Naive thymus-derived CD4-positive, alpha-beta T cell (primary cell): ENCODE measurements at regions not wholly inside any gene's neighbourhood (a gene's known extent, or its start where the extent isn't known, plus 50 kb on each side); places are given as distances from the start of the nearest gene placed in this dataset.

Experiments used
- ATAC-seq: fragments of 150-1000 bp; cut with Tn5 transposase; 2 replicates; pipeline ENCODE4 v1.10.0; 2021; ENCODE audit warnings: mild to moderate bottlenecking, moderate library complexity
- CTCF ChIA-PET: fragments of 350-600 bp; sonication (Branson Sonifier 250); formaldehyde crosslinking; loops from one replicate; lab custom pipeline; 2021; ENCODE audit warnings: antibody characterized with exemption; lab: Charles Lee
- POLR2A ChIA-PET: fragments of 350-600 bp; sonication (Branson Sonifier 250); formaldehyde crosslinking; loops from one replicate; lab custom pipeline; 2021; ENCODE audit warnings: antibody characterized with exemption, inconsistent platforms; lab: Charles Lee
- DNase-seq, 9 donors: peaks; one replicate each; pipeline versions ENCODE4 v3.0.0 to v3.0.0-alpha.2; 2020 to 2022; ENCODE audit warnings: mixed read lengths in 1 of 9
- H3K27ac ChIP-seq: one replicate; pipeline ENCODE4 v1.7.0; 2013; ENCODE audit warnings: mild to moderate bottlenecking, low read depth, low read length, moderate library complexity
- H3K27me3 ChIP-seq, 2 donors: one replicate each; pipeline ENCODE4 v1.7.0; 2013; ENCODE audit warnings: low read length in 2 of 2, mild to moderate bottlenecking in 2 of 2, moderate library complexity in 2 of 2; ENCODE audit not compliant: control insufficient read depth in 2 of 2, insufficient read depth in 2 of 2
- H3K36me3 ChIP-seq, 3 experiments: 1 replicate in 2 of 3; 2 replicates in 1 of 3; pipeline ENCODE4 v1.7.0; 2013; ENCODE audit warnings: low read length in 3 of 3, mild to moderate bottlenecking in 3 of 3, moderate library complexity in 1 of 3; ENCODE audit not compliant: insufficient read depth in 3 of 3, control insufficient read depth in 2 of 3
- H3K4me1 ChIP-seq, 2 donors: one replicate each; pipeline ENCODE4 v1.7.0; 2013; ENCODE audit warnings: low read length in 2 of 2, mild to moderate bottlenecking in 2 of 2, moderate library complexity in 1 of 2; ENCODE audit not compliant: control insufficient read depth in 2 of 2, insufficient read depth in 2 of 2
- H3K4me3 ChIP-seq: 2 replicates; pipeline ENCODE4 v1.7.0; 2013; ENCODE audit warnings: mild to moderate bottlenecking, low read length
- H3K9me3 ChIP-seq, 3 experiments: 1 replicate in 2 of 3; 2 replicates in 1 of 3; pipeline ENCODE4 v1.7.0; 2013; ENCODE audit warnings: low read length in 3 of 3; ENCODE audit not compliant: control insufficient read depth in 2 of 3
- H3K27ac Mint-ChIP-seq, 9 donors: one replicate each; pipeline ENCODE4 v1.8.0; 2020 to 2022; ENCODE audit warnings: mixed read lengths in 9 of 9, mild to moderate bottlenecking in 8 of 9, moderate library complexity in 5 of 9, inconsistent platforms in 2 of 9
- H3K27me3 Mint-ChIP-seq, 5 donors: one replicate each; pipeline ENCODE4 v1.8.0; 2021 to 2022; ENCODE audit warnings: mixed read lengths in 5 of 5, mild to moderate bottlenecking in 1 of 5
- H3K36me3 Mint-ChIP-seq, 5 donors: one replicate each; pipeline ENCODE4 v1.8.0; 2020 to 2022; ENCODE audit warnings: mixed read lengths in 5 of 5, mild to moderate bottlenecking in 3 of 5, inconsistent platforms in 1 of 5
- H3K4me1 Mint-ChIP-seq, 7 donors: one replicate each; pipeline ENCODE4 v1.8.0; 2020 to 2022; ENCODE audit warnings: mixed read lengths in 7 of 7, mild to moderate bottlenecking in 3 of 7, inconsistent platforms in 1 of 7
- H3K4me3 Mint-ChIP-seq, 10 donors: one replicate each; pipeline ENCODE4 v1.8.0; 2020 to 2022; ENCODE audit warnings: mild to moderate bottlenecking in 10 of 10, mixed read lengths in 10 of 10, moderate library complexity in 6 of 10, inconsistent platforms in 2 of 10
- H3K9me3 Mint-ChIP-seq, 11 donors: one replicate each; pipeline ENCODE4 v1.8.0; 2020 to 2022; ENCODE audit warnings: mixed read lengths in 11 of 11, mild to moderate bottlenecking in 4 of 11, inconsistent platforms in 1 of 11, moderate library complexity in 1 of 11
- intact Hi-C, 2 donors: fragments of 100-400 bp; cut with micrococcal nuclease; formaldehyde crosslinking; loops; one replicate each; pipeline ENCODE4 v1.15.1; 2023

DNA sequence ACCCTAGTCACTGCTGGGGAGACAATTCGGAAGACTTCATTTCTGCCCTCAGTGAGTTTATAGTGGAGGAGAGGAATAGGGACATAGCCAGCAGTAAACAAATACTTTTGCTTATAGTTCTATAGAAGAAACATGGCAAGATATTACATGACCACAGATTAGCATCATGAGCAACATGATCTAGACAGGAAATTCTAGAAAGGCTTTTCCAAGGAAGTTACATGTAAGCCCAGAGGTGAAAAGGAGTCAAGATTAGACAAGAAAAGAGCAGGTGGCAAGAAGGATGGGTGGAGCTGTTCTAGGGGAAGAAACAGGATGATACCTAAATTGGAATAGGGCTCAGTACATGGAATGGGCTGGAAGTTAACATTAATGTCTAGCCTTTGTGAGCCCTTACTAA, 82.8 kb upstream of the MYO10 start:
- H3K9me3 Mint-ChIP-seq: peaks cover 0 to 7% (median 0%) of the 10 kb centered on the region in 11 donors
- intact Hi-C loops: no loop called here
- ChIA-PET POLR2A (interaction anchor here (0.7 kb wide), 1 partner anchor 1287 kb away, joined by 3 read pairs; no protein-coding TSS in a partner anchor), CTCF (no interaction called here)
- H3K27me3 ChIP-seq: no peaks in the 10 kb centered on the region
- no peaks in the 10 kb centered on the region for H3K4me1 ChIP-seq
- H3K27me3 Mint-ChIP-seq: peaks cover 0 to 7% (median 0%) of the 10 kb centered on the region in 5 donors
- no peaks in the 10 kb centered on the region for H3K36me3 ChIP-seq
- no peak overlapping the region for H3K4me3 Mint-ChIP-seq
- H3K4me3 ChIP-seq: no peak overlapping the region
- H3K27ac Mint-ChIP-seq: no peak overlapping the region
- no peaks in the 10 kb centered on the region for H3K36me3 Mint-ChIP-seq
- peaks cover 0 to 6% (median 0%) of the 10 kb centered on the region in 7 donors for H3K4me1 Mint-ChIP-seq
- H3K27ac ChIP-seq: no peak overlapping the region
- H3K9me3 ChIP-seq: no peaks in the 10 kb centered on the region
- no peak for ATAC-seq
- no peak for DNase-seq

DNA sequence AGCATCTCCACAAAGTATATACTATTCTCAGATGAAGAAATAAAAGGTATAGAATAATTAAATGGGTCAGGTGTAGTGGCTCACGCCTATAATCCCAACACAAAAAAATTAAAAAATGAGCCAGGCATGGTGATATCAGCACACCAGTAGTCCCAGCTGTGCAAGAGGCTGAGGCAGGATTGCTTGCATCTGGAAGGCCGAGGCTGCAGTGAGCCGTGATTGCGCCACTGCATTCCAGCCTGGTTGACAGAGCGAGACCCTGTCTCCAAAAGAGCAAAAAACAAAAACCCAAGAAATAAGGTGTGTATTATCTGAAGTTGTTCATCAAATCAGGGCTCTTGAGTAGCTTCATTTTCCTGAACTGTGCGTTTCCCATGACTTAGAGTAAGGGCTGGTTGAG, 83.2 kb upstream of the MYO10 start:
- Histone ChIP-seq H3K27ac (no peak overlapping the region), H3K36me3 (no peaks in the 10 kb centered on the region), H3K4me1 (no peaks in the 10 kb centered on the region), H3K4me3 (no peak overlapping the region), H3K27me3 (no peaks in the 10 kb centered on the region), H3K9me3 (no peaks in the 10 kb centered on the region)
- ATAC-seq: no peak
- Mint-ChIP-seq H3K4me1 (peaks cover 0 to 6% (median 0%) of the 10 kb centered on the region in 7 donors), H3K27me3 (peaks cover 0 to 7% (median 0%) of the 10 kb centered on the region in 5 donors), H3K36me3 (no peaks in the 10 kb centered on the region), H3K9me3 (peaks cover 0 to 7% (median 0%) of the 10 kb centered on the region in 11 donors), H3K4me3 (no peak overlapping the region), H3K27ac (no peak overlapping the region)
- POLR2A ChIA-PET: interaction anchor here (0.7 kb wide), 1 partner anchor 1286 kb away, joined by 3 read pairs; no protein-coding TSS in a partner anchor
- intact Hi-C loops: no loop called here
- DNase-seq: no peak
- CTCF ChIA-PET: no interaction called here

DNA sequence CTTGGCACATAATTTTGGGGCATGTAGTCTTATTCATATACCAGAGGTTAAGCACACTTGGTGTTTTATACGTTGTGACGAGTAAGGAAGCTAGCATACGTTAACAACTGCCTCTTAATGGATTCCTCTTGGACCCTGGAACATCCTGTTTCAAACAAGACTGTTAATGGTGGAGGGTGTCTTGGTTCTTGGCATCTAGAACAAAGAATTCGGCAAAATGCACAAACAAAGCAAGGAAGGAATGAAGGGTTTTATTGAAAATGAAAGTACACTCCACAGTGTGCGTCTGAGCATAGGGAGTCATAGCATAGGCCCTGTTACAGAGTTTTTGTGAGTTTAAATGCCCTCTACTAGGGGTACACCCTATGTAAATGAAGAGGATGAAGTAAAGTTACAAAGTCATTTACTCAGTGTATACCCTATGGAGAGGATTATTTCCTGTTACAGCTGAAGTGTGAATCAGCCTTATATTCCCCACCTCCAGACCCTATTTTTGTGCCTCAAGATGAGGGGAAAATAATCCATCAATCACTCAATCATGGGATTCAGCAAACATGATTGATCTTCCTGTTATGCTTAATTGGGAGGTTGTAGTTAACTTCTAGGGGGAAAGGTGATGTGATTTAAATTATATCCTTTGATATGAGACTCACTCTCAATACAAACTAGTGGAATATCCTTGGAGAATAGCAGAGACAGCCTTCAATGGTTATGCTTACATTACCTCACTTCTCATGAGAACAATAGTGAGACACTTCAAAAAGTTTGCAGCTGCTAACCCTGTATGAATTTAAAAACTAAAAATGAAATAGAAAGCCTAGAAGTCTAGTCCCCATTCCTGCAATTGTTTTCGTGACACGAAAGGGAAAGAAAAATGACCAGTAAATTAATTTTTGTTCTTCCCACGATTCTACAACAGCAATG, 84.9 kb upstream of the MYO10 start:
- no peaks in the 10 kb centered on the region for H3K36me3 ChIP-seq
- H3K36me3 Mint-ChIP-seq: no peaks in the 10 kb centered on the region
- POLR2A ChIA-PET: no interaction called here
- H3K27ac ChIP-seq: no peak overlapping the region
- H3K4me3 ChIP-seq: no peak overlapping the region
- no peaks in the 10 kb centered on the region for H3K9me3 ChIP-seq
- ATAC-seq (no peak), DNase-seq (no peak)
- H3K4me3 Mint-ChIP-seq: no peak overlapping the region
- no peaks in the 10 kb centered on the region for H3K4me1 ChIP-seq
- H3K27me3 ChIP-seq: no peaks in the 10 kb centered on the region
- CTCF ChIA-PET: no interaction called here
- no peak overlapping the region for H3K27ac Mint-ChIP-seq
- peaks cover 0 to 7% (median 0%) of the 10 kb centered on the region in 5 donors for H3K27me3 Mint-ChIP-seq
- peaks cover 0 to 3% (median 0%) of the 10 kb centered on the region in 11 donors for H3K9me3 Mint-ChIP-seq
- intact Hi-C loops: no loop called here
- peaks cover 0 to 6% (median 0%) of the 10 kb centered on the region in 7 donors for H3K4me1 Mint-ChIP-seq

- Histone ChIP-seq H3K9me3 (no peaks in the 10 kb centered on the region), H3K36me3 (no peaks in the 10 kb centered on the region), H3K27me3 (no peaks in the 10 kb centered on the region), H3K4me1 (no peaks in the 10 kb centered on the region), H3K4me3 (no peak overlapping the region), H3K27ac (no peak overlapping the region)
- intact Hi-C loops: no loop called here
- ATAC-seq (no peak), DNase-seq (no peak)
- peaks cover 0 to 4% (median 0%) of the 10 kb centered on the region in 11 donors for H3K9me3 Mint-ChIP-seq
- H3K27me3 Mint-ChIP-seq: peaks cover 0 to 7% (median 0%) of the 10 kb centered on the region in 5 donors
- POLR2A ChIA-PET: no interaction called here
- H3K4me1 Mint-ChIP-seq: peaks cover 0 to 6% (median 0%) of the 10 kb centered on the region in 7 donors
- no peaks in the 10 kb centered on the region for H3K36me3 Mint-ChIP-seq
- no peak overlapping the region for H3K4me3 Mint-ChIP-seq
- CTCF ChIA-PET: no interaction called here
- no peak overlapping the region for H3K27ac Mint-ChIP-seq
These were observed 85.5 kb upstream of the MYO10 start for GRCh38 chr5:17021602-17021932.

GRCh38 chr5:17022296-17022695, 86.2 kb upstream of the MYO10 start:
- Histone ChIP-seq H3K36me3 (no peaks in the 10 kb centered on the region), H3K4me3 (no peak overlapping the region), H3K27me3 (no peaks in the 10 kb centered on the region), H3K27ac (no peak overlapping the region), H3K4me1 (no peaks in the 10 kb centered on the region), H3K9me3 (no peaks in the 10 kb centered on the region)
- CTCF ChIA-PET: no interaction called here
- no peak overlapping the region for H3K27ac Mint-ChIP-seq
- peaks cover 0 to 6% (median 0%) of the 10 kb centered on the region in 7 donors for H3K4me1 Mint-ChIP-seq
- peaks cover 0 to 7% (median 0%) of the 10 kb centered on the region in 5 donors for H3K27me3 Mint-ChIP-seq
- H3K9me3 Mint-ChIP-seq: peaks cover 0 to 4% (median 0%) of the 10 kb centered on the region in 11 donors
- no peak overlapping the region for H3K4me3 Mint-ChIP-seq
- no peak for DNase-seq
- ATAC-seq: no peak
- POLR2A ChIA-PET: no interaction called here
- H3K36me3 Mint-ChIP-seq: no peaks in the 10 kb centered on the region
- intact Hi-C loops: no loop called here

DNA sequence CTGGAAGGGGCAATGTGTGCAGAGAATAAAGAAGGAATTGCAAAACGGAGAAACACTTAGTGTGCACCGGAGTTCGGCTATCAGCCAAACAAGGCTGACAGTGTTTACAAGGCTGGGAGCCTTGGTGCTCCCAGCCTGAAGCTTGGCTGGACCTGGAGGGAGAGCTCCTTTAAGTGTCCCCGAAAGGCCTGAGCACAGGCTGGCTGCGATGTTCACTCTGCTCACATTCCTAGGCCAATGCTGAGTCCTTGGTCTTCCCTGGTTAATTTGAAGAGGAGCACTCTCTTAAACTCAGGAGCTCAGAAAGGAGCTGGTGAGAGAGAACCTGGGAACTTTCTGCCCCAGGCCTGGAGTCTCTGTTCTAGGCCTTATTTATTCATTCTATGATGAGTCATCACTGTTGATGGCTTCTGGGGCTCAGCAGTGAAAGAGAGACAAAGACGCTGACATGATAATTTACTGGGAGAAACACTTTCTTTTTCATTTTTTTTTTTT, 88.6 kb upstream of the MYO10 start:
- no peaks in the 10 kb centered on the region for H3K36me3 Mint-ChIP-seq
- ChIA-PET CTCF (no interaction called here), POLR2A (no interaction called here)
- Histone ChIP-seq H3K36me3 (no peaks in the 10 kb centered on the region), H3K9me3 (no peaks in the 10 kb centered on the region), H3K4me1 (no peaks in the 10 kb centered on the region), H3K4me3 (no peak overlapping the region), H3K27ac (no peak overlapping the region), H3K27me3 (no peaks in the 10 kb centered on the region)
- DNase-seq (no peak), ATAC-seq (no peak)
- peaks cover 0 to 10% (median 1%) of the 10 kb centered on the region in 11 donors for H3K9me3 Mint-ChIP-seq
- no peak overlapping the region for H3K27ac Mint-ChIP-seq
- H3K4me3 Mint-ChIP-seq: no peak overlapping the region
- intact Hi-C loops: no loop called here
- H3K4me1 Mint-ChIP-seq: peaks cover 0 to 6% (median 0%) of the 10 kb centered on the region in 7 donors
- no peaks in the 10 kb centered on the region for H3K27me3 Mint-ChIP-seq
